ENCODE measurements at regions not wholly inside any gene's neighbourhood (a gene's known extent, or its start where the extent isn't known, plus 50 kb on each side); places are given as distances from the start of the nearest gene placed in this dataset.

DNA sequence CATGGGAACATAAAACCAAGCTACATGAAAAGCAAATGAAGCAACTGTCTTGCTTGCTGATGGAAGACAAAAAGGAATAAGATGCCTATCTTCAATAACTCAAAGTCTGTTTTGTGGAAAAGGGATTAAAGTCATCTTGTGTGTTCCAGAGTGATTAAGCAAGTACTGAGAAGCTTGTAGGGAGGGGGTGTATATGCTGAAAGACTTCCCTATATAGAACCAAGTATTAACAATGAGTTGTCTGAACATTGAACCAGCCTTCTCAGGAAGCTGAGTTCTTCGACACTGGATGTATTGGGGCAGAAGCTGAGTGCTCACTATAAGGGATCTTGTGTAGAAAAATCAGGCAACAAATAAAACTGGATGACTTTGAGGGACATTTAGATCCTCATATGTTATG is 451.8 kb downstream of the CD83 start:
- no peak for TF ChIP-seq POLR2A (IDR thresholded peaks at IDR 0.05)
- TF ChIP-seq, protein P1, sequence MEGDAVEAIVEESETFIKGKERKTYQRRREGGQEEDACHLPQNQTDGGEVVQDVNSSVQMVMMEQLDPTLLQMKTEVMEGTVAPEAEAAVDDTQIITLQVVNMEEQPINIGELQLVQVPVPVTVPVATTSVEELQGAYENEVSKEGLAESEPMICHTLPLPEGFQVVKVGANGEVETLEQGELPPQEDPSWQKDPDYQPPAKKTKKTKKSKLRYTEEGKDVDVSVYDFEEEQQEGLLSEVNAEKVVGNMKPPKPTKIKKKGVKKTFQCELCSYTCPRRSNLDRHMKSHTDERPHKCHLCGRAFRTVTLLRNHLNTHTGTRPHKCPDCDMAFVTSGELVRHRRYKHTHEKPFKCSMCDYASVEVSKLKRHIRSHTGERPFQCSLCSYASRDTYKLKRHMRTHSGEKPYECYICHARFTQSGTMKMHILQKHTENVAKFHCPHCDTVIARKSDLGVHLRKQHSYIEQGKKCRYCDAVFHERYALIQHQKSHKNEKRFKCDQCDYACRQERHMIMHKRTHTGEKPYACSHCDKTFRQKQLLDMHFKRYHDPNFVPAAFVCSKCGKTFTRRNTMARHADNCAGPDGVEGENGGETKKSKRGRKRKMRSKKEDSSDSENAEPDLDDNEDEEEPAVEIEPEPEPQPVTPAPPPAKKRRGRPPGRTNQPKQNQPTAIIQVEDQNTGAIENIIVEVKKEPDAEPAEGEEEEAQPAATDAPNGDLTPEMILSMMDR (IDR thresholded peaks at IDR 0.05), result no peak
